NCI-H2227 treated with DMSO at 0.1 percent for 48 hours (cell line): ENCODE measurements at regions not wholly inside any gene's neighbourhood (a gene's known extent, or its start where the extent isn't known, plus 50 kb on each side); places are given as distances from the start of the nearest gene placed in this dataset.

Experiments
- DNase-seq: peaks from one replicate; lab custom pipeline; 2025; lab: John Stamatoyannopoulos, UW

DNA sequence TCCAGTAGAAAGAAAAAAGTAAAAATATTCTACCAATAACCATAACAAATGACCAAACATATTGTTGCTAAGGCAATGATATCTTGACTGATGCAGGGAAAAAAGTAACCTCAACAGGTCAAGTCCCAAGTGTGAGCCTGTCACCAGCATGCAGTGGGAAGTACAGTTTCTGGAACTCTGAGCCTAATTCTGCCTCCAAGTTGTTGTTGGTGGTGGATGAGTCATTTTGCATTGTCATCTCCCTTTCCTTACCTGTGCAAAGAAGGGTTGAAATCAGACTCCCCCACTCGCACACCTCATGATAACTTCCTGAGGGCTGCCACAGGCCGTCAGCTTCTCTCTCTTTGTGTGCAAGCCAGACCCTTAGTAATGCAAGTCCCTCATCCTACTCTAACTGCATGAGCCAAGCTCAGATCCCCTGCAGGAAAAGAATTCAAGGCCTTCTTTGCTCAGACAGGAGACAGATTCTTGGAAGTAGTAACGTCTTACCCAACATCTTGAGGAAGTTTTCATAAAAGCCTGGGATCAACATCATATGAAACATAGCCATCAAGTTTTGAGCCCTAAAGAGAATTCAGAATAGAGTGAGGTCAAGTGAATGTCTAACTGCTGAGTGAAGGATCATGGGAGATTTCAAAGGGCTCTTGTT, 207.6 kb upstream of the FOXA2 start:
- no peak for DNase-seq

DNA sequence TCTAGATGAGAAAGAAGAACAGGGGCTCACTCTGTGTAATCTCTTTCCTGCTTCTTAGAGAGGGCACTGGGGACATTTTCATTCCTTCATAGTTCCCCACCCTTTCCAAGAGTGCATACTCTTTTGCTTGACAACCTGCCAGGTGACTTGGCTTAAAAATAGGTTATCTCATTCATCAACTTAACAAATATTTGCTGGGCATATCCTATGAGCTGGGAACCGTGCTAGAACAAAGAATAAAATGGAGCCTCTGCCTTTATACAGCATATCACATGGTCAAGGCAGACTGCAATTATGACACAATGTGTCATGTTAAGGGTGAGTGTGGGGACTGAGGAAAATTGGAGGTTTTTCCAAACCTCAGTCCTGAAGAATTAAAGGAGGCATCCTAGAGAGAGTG, 209.8 kb upstream of the FOXA2 start:
- no peak for DNase-seq

DNA sequence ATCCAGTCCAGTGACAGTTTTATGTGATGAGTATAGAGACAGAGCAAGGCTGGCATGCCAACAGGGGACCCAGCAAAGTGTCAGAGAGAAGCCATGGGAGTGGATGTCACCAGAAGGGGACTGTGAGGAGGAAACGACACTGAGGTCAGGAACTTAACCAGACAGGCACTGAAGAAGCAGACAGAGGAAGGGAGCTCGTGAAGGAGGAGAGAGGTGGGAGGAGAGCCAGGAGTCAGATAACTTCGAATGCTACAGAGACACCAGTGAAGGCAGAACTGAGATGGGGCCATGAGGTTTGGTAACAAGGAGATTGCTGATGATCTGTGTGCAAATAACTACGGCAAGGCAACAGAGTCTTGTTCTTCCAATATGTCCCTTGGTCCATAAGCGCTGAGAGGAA, 211.1 kb upstream of the FOXA2 start:
- no peak for DNase-seq

DNA sequence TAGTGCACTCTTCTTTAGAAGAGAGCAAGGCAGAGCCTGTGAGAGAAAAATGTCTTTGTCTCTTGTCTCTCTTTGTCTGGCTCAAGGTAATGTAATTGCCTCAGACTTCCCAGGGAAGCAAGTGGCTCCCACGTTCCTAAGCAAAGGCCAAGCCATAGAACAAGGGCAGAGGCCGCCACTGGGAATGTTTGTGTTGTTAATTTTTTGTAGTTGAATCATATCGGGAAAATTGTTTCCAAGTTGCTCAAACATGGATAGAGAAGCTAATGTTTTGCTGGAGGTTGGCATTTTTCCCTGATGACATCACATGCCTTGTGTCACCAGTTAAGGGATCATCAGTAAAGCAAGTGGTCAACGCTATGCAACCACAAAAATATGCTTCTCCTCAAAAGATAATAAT, 211.5 kb upstream of the FOXA2 start:
- DNase-seq: no peak

DNA sequence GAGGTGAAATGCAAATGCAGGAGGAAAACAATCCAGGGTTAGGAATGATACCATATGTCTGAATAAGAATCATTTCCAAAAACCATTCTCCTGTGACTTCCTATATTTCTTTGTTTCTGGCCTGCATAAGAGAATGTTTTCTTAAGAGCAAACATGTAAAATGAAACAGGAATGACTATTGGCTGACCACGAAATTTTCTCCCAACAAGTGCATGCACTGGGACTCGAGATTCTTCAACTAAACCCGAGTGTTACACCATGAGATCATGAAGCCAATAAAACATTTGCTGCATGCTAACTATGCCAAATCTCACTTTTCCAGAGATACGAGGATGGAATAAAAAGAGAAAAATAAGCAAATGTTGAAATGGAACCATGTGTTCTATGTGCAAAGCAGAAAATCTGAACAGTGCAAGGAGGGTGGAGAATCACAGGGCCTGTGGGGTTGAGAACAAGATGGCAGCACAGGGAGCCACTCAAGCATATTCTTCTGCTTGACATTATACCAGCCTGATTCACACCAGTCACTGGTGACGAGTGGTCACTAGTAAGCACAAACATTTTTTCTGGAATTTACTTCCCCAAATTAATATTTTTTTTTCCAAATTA, 212.2 kb upstream of the FOXA2 start:
- DNase-seq: no peak

DNA sequence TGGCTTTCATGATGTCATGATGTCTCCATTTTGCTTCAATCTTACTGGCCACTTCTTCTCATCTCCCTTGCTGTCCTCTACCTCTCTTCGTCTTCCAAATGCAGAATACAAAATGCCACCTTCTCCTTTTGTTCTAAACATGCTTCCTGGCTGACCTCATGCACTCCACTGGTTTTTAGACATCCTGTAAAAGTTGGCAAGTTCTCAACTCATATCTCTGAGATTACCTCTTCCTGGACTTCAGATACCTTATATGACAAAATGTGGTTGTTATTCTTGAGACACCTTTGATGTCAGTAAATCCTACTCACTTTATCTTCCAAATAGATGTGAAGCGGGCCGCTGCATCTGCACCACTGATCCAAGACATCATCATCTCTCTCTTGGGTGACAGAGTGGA, 212.7 kb upstream of the FOXA2 start:
- DNase-seq: no peak

DNA sequence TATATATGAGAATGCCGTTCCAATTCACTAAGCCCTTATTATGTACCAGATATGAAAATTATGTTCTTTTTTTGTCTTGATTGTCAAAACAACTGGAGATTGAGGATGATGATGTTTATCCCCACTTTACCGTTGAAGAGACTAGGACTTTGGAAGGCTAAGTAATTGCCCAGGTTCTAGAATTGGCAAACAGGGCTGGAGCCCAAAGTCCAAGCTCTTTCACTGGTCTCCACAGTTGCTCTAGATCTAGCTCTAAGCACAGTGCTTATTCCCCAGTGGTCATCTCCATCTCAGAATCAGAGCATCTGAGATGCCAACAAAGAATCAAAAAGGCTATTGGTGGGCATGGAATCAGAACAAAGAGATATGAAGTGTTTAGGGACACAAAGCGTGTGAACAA, 215.3 kb upstream of the FOXA2 start:
- DNase-seq: no peak

DNA sequence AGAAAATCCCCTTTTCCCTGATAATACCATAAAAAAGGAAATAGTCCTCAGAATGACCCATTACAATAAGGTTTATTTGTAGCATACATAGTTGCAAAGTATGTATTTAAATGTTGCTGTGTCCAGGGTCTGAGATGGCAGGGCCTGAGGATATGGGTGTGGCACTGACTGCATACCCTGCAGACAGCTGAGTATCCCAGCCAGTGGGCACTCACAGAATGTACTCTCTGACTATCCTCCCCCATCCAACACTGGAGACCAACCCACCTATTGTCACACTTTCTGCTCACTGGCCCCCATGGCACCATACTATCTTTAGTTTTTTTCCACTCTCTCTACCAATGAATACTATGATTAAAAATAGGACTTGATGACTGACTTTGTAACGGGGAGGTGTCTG, 215.8 kb upstream of the FOXA2 start:
- no peak for DNase-seq

DNA sequence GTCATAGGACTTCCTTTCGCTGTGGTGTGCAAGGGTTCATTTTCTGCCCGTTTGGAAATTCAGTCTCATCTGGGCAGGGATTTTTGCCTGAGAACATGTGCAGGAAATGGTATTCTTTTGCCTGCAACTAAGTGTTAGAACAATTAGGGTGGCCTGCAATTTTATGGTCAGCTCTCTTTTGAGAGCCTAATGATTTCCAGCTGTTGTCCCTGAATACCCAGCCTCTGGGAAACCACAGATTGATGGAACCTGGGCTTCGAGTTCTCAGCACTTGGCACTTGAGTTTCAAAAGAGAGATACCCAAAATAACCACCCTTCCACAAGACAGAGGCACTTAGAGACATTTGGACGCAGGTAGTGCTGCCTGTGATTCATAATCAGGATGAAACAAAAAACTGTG, 217.2 kb upstream of the FOXA2 start:
- DNase-seq: no peak

DNA sequence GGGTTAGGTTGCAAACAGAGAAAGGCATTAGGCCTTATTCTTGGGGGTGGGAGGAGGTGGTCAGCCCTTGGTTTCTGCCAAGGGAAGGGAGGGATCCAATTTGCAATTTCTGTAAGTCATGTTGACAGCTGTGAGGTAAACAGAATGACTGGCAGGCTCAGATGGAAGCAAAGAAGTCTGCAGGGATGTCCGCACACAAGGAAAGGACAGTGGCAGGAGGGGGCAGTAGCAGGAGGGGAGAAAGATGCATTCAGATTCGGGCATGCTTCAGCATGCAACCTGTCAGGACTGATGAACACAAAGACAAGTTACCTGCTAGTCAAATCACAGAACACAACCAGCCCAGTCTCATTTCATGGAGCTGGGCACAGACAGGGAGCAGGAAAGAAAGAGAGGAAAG, 217.9 kb upstream of the FOXA2 start:
- DNase-seq: no peak

DNA sequence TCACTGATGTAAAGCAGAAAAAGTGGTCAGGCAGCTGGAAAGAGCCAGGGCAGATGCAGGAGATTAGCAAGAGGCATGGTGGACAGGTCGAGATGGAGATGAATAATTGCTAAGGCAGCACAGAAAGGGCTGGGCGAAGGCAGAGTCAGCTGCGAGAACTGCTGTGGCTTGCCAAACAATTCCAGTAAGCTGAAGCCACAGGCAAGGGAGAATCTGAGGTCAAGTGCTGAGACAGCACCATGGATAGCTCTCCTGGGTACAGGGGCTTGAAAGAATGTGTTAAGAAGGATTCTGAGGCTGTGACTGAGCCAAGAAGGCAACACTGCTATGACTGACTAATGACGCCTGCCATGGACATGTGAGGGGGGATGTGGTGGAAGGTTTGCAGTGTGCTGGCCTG, 220.8 kb upstream of the FOXA2 start:
- no peak for DNase-seq

DNA sequence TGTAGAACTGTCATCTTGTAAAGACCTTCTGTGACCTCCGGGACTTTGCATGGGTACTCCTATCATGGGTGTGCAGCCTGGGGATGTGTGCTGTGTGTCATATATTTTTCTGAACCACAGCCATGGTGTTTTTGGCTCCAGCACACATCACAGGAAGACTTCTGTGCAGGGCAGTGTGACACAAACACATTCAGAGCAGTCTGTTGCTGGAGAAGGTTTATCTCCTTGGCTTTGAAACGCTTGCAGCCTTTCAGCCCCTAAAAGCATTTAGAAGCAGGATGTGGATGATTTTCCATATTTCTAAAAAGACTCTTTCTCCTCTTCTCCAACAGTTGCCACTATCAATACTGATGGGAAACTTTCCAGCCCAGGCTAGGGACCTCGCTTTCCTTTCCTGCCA, 221.6 kb upstream of the FOXA2 start:
- no peak for DNase-seq

DNA sequence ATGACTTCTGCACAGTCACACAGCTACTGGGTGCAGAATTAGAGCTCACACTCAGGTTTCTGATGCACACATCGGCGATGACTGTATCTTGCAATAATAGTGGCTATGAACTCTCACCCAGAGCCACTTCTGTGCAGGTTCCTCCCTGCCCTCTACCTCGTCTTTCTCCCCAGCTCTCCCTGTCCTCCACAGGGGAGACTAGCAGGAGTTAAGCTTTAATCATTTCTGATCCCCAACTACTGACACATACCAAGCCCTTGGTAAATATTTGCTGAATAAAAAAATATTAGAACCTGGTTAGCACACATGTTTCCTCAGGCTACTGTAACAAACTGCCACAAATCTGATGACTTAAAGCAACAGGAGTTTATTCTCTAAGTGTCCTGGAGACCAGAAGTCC, 222.7 kb upstream of the FOXA2 start:
- DNase-seq: no peak

DNA sequence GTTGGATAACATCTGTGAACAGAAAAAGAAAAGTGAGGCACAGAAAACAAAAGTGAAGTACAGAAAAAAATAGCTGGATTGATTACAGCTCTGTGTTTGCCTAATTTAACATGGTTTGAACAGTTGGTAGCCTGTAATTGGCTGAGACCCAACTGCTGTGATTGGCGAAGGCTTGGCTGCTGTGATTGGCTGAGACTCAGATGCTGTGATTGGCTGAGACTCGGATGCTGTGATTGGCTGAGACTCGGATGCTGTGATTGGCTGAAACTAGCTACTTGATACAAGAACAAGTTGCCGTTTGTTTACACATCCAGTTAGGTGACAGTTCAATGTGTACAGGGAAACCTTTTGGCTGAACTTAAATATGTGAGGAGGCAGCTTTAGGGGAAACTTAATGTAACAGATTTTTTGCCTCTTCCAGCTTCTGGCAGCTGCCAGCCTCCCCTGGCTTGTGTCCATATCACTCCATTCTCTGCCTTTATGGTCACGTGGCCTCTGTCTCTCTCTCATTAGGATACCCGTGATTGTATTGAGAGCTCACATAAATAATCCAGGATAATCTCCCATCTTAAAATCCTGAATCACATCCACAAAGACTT, 223.4 kb upstream of the FOXA2 start:
- no peak for DNase-seq

DNA sequence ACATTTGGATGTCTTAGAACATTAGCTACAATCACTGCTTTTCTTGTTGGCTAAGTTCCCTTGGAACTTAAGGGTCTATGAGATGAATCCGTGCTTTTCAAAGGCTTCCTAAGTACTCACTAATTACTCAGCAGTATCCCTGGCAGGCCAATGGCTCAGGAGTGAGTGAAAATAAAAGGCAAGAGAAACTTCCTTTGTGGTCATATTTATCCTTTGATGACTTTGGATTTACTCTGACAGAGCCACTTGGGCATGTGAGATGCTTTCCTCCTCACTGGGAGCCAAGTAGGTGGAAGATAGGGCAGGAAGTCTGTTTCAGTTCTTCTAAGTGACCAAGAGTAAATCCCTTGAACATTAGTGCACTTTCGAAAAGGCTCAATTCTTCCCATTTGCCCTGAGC, 224.3 kb upstream of the FOXA2 start:
- DNase-seq: no peak

DNA sequence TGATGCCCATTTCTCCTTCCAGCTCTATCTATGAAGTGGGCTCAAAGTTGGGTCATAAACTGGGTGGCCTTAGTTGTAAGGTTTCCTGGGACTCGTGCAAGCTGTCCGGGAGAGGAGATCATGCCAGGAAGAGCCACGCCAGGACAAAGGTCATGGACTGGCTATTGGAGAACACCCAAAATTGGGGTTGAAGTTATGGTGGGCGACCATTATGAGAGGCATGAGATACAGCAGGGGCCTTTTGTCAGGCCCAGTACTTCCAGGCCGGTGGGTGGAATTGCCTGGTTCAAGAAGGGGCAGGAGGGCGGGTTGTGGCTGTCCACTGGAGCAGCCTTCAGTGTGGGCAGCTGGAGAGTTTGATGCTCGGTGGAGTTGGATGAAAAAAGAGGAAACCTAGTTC, 225.1 kb upstream of the SSTR4 start:
- no peak for DNase-seq

DNA sequence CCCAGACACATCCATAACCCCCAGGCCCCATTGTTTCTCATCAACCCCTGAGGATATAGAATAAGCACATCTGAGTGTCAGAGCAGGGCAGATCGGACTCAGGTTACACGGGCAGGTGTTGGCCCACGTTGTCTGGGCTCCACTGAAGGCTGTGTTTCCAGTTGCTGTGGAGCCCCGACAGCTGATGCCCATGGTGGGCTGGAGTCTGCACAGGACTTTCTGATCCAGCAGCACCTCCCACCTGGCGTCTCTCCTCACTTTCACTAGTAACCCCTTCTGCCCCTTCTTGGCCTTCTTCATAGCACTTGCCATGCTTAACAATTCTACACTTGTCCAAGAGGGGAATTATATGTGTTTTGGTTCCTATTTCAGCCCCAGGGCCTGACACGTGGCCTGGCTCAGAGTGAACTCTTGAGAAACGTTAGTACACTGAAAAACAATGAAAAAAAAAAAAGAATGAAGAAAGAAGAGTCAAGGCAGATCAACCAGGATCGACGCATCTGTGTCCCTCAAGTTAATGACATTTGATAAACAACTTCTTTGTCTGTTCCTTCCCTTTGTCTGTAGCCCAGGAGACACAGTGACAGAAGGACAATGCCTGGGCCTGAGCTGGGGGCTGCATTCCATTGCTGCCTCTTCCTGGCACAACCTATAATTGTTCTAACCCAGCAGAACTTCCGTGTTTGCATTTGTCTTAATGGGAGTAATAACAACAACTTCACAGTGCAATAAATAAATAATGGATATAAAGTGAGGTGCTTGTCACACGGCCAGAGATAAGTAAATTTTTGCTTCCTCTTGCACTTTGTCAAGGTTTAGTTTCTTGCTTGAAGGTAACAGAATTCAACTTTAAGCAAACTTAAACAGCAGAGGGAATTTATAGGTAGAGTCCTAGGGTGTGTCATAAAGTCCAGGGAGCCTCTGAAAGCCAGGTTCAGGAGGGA, 224.2 kb upstream of the SSTR4 start:
- DNase-seq: no peak

DNA sequence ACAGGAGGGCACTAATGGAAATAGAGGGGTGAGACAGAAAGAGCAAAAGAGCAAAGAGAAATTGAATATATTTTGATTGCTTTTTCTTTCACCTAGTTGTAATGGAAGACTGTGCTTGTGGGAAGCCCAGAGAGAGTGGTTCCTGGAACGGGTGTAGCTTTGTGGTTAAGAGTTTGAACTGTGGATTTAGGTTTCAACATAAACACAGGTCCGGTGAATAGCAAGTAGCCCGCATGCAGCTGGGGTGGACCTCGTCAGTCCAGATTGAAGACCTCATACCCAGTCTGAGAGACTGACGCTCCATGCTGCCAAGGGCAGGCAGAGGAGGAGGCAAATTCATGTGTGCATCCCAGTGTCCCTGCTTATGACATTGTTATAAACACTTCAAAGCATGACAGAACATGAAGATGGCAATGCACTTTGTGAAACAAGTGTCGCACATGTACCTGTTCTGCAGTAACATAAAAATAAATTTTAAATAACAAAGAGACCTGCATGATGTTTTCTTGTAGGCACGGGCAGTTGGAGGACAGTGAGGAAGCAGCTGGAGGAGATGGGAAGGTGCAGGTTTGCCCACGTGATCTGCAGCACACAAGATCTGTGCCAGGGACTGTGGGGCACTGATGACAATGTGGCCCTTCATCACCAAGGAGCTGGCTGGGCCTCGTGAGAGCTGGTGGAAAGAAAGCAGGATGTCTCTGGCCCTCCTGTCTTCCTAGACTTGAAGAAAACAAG, 220.5 kb upstream of the SSTR4 start:
- DNase-seq: no peak

DNA sequence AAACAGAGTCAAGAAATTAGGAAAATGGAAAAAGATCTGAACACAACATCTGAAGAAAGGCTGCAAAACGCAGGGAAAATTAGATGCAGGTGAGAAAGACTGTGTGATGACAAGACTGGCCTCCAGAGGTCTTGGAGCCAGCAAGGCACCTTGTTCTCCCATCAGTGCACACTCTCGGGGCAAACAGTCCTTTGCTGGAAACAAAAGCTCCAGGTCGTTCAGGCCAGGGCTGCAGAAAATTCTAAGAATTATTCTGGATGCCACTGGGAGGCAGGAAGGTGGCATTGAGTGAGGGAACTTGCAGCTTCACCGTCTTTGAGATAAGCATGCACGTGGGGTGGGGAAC, 219.9 kb upstream of the SSTR4 start:
- DNase-seq: no peak

DNA sequence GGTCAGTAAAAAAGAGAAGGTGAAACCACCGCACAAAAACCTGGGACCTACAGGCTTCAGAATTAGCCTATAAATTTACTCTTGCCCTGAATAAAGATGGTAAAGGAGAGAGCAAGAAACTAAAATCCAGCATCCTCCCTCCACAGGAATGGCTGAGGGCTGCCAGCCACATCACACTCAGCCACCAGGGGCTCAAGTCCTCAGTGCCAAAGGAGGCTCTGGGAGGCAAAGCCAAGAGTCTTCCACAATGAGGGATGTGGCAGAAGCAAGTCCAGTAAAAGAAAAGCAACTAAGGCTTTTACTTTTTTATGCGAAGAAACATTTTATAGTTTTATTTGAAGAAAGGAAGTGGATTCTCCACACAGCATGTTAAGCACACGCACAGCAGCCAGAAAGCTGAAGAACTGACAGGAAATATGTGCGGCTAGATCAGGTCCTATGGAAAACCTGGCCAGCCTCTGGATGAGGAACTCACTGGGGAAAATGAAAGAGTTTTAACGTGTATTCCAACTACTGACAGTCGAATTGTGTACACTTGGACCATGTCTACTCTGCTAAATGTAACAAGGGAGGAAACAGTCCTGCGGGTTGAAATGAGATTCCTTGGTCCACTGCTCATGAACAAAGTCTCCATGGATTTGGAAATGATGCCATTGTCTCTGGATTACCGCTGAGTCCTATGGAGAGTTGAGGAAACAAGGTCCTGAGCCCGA, 219.4 kb upstream of the SSTR4 start:
- DNase-seq: no peak

DNA sequence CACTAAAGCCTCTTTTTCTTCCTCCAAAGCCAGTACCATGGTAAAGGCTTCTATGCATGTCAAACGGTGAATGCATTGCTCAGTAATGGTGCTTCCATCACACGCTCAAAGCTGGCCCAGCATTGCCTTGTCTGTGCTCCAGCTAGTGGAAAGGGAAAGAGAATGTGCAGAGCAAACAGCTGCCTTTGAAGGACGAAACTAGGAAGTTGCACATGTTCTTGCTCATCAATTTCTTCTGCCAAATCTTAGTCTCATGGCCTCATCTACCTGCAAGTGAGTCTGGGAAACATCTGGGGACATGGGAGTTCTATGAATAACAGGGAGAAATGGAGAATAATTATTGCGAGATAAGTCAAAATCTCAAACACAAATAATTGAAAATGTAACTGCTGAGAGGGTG, 216.5 kb upstream of the SSTR4 start:
- DNase-seq: no peak

DNA sequence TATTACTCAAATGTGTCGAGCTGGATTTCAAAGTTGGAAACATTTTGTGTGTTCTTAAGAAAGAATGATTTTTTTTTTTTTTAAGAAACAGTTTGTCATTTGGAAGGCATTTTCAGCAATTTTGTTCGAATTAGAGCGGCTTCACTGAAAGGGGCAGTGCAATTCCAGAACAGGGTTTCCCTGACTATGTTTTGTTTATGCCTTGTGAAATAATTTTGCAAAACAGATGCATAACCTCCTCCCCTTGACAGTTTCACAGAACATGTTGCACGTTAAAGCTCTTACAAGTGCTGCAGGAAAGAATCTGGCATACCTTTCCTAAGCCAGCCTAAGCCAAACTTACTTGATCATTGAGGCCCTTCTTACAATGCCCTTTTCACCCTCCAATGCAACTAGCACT, 216.0 kb upstream of the SSTR4 start:
- DNase-seq: no peak
